IMR-90 (cell line): ENCODE measurements at regions not wholly inside any gene's neighbourhood (a gene's known extent, or its start where the extent isn't known, plus 50 kb on each side); places are given as distances from the start of the nearest gene placed in this dataset.

Source experiments
- FOS ChIP-seq: fragments of 150-350 bp; IDR thresholded peaks from 2 replicates; pipeline ENCODE4 v1.6.1; 2016; ENCODE audit warnings: low read depth, low read length
- MAFK ChIP-seq: IDR thresholded peaks from 2 replicates; pipeline ENCODE4 v1.6.1; 2012; ENCODE audit warnings: low read depth, low read length, improper control_type of control experiment
- POLR2A ChIP-seq: IDR thresholded peaks from 2 replicates; pipeline ENCODE4 v1.6.1; 2012; ENCODE audit warnings: mild to moderate bottlenecking, low read depth, low read length
- TF ChIP-seq, protein P1 (sequence below): conservative IDR thresholded peaks from 2 replicates; pipeline ENCODE4 v1.5.1; 2012; ENCODE audit warnings: mild to moderate bottlenecking, low read depth, low read length, improper control_type of control experiment
- TF ChIP-seq, protein P2 (sequence below): fragments of 150-350 bp; IDR thresholded peaks from 2 replicates; pipeline ENCODE4 v1.6.1; 2016; ENCODE audit warnings: low read depth, mild to moderate bottlenecking, low read length, moderate library complexity, borderline replicate concordance

DNA sequence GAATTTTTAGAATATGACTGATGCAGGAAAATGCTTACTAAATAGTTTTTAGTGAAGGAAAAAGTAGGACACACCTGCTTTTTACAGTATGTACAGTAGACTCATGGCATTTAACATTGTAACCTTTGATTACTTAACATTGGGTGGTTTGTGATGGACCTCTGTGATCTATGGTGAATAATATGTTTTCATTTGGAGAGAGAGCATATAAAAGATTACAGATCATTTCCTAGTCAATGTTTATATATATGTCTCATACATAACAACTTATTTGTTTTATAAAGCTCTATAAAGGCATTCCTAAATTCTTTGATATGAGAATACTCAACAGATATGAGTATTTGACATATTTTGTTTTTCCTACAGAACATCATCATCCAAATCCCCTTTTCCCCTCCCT lies 129.3 kb upstream of the PDE7B start:
- TF ChIP-seq FOS (no peak), POLR2A (no peak), MAFK (no peak; the same call in 1 of the 2 replicates)
- TF ChIP-seq, protein P1, sequence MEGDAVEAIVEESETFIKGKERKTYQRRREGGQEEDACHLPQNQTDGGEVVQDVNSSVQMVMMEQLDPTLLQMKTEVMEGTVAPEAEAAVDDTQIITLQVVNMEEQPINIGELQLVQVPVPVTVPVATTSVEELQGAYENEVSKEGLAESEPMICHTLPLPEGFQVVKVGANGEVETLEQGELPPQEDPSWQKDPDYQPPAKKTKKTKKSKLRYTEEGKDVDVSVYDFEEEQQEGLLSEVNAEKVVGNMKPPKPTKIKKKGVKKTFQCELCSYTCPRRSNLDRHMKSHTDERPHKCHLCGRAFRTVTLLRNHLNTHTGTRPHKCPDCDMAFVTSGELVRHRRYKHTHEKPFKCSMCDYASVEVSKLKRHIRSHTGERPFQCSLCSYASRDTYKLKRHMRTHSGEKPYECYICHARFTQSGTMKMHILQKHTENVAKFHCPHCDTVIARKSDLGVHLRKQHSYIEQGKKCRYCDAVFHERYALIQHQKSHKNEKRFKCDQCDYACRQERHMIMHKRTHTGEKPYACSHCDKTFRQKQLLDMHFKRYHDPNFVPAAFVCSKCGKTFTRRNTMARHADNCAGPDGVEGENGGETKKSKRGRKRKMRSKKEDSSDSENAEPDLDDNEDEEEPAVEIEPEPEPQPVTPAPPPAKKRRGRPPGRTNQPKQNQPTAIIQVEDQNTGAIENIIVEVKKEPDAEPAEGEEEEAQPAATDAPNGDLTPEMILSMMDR, result no peak
- TF ChIP-seq, protein P2, sequence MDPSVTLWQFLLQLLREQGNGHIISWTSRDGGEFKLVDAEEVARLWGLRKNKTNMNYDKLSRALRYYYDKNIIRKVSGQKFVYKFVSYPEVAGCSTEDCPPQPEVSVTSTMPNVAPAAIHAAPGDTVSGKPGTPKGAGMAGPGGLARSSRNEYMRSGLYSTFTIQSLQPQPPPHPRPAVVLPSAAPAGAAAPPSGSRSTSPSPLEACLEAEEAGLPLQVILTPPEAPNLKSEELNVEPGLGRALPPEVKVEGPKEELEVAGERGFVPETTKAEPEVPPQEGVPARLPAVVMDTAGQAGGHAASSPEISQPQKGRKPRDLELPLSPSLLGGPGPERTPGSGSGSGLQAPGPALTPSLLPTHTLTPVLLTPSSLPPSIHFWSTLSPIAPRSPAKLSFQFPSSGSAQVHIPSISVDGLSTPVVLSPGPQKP, result no peak
